ENCODE measurements at regions not wholly inside any gene's neighbourhood (a gene's known extent, or its start where the extent isn't known, plus 50 kb on each side); places are given as distances from the start of the nearest gene placed in this dataset.

DNA sequence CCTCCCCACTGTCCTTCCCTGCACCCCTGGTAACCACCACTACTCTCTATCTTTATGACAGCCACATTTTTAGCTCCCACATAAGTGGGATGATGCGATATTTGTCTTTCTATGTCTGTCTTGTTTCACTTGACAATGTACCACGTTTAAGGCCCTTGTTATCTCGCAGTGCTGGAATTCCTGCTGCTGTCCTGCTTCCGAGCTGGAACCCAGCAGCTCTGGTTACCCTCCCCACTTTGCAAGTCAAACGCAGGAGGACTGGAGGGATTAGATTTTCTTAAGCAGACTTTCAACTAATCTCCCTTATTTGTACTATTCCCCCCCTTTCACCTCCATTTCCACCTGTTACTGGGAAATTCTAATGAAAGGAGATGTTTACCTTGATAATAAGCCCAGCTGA, 59.1 kb upstream of the PDX1 start:
- TF ChIP-seq, protein P1, sequence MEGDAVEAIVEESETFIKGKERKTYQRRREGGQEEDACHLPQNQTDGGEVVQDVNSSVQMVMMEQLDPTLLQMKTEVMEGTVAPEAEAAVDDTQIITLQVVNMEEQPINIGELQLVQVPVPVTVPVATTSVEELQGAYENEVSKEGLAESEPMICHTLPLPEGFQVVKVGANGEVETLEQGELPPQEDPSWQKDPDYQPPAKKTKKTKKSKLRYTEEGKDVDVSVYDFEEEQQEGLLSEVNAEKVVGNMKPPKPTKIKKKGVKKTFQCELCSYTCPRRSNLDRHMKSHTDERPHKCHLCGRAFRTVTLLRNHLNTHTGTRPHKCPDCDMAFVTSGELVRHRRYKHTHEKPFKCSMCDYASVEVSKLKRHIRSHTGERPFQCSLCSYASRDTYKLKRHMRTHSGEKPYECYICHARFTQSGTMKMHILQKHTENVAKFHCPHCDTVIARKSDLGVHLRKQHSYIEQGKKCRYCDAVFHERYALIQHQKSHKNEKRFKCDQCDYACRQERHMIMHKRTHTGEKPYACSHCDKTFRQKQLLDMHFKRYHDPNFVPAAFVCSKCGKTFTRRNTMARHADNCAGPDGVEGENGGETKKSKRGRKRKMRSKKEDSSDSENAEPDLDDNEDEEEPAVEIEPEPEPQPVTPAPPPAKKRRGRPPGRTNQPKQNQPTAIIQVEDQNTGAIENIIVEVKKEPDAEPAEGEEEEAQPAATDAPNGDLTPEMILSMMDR (optimal IDR thresholded peaks at IDR 0.05 in 1 of 3, IDR thresholded peaks at IDR 0.05 in 1 of 3, conservative IDR thresholded peaks at IDR 0.05 in 1 of 3; ENCODE audit: extremely low read depth in 1 of 3, insufficient read depth in 2 of 3, low read length in 3 of 3) = no peak
- no peak for TF ChIP-seq EZH2 (IDR thresholded peaks at IDR 0.05; ENCODE audit: low read length)

All from keratinocyte (primary cell).